ENCODE measurements at regions not wholly inside any gene's neighbourhood (a gene's known extent, or its start where the extent isn't known, plus 50 kb on each side); places are given as distances from the start of the nearest gene placed in this dataset.

GRCh38 chr6:166745801-166746668 is 119.0 kb upstream of the RPS6KA2 start:
- TF ChIP-seq EZH2 (IDR thresholded peaks at IDR 0.05; ENCODE audit: borderline replicate concordance, low read depth, low read length, severe bottlenecking) (no peak), CTCF (IDR thresholded peaks at IDR 0.05; ENCODE audit: extremely low read depth in 1 of 2, insufficient read depth in 1 of 2, low read depth in 1 of 2, low read length in 2 of 2) (no peak), POLR2AphosphoS5 (IDR thresholded peaks at IDR 0.05; ENCODE audit: insufficient read depth, low read depth, low read length) (no peak), POLR2A (IDR thresholded peaks at IDR 0.05; ENCODE audit: low read depth, low read length) (no peak), FOS (IDR thresholded peaks at IDR 0.05; ENCODE audit: borderline replicate concordance, insufficient read depth, low read length) (no peak), JUN (IDR thresholded peaks at IDR 0.05; ENCODE audit: borderline replicate concordance, insufficient read depth, insufficient read length, low read depth) (no peak), MYC (IDR thresholded peaks at IDR 0.05; ENCODE audit: low read depth, low read length) (no peak), GATA2 (IDR thresholded peaks at IDR 0.05; ENCODE audit: insufficient read depth, insufficient read length, low read depth, low read length) (no peak)
- TF ChIP-seq, protein P1, sequence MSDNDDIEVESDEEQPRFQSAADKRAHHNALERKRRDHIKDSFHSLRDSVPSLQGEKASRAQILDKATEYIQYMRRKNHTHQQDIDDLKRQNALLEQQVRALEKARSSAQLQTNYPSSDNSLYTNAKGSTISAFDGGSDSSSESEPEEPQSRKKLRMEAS (IDR thresholded peaks at IDR 0.05; ENCODE audit: insufficient read depth, insufficient read length): no peak

Data from endothelial cell of umbilical vein (primary cell).